IMR-90 (cell line): ENCODE measurements at regions not wholly inside any gene's neighbourhood (a gene's known extent, or its start where the extent isn't known, plus 50 kb on each side); places are given as distances from the start of the nearest gene placed in this dataset.

Experiments used
- MAZ ChIP-seq: IDR thresholded peaks from 2 replicates; pipeline ENCODE4 v1.6.1; 2012; ENCODE audit warnings: low read depth, mild to moderate bottlenecking, low read length, improper control_type of control experiment, moderate library complexity, borderline replicate concordance
- MXI1 ChIP-seq: IDR thresholded peaks from 2 replicates; pipeline ENCODE4 v1.6.1; 2012; ENCODE audit warnings: low read depth, mild to moderate bottlenecking, low read length, moderate library complexity, borderline replicate concordance
- RAD21 ChIP-seq: IDR thresholded peaks from 2 replicates; pipeline ENCODE4 v1.6.1; 2012; ENCODE audit warnings: low read length, improper control_type of control experiment
- TF ChIP-seq, protein P1 (sequence below): conservative IDR thresholded peaks from 2 replicates; pipeline ENCODE4 v1.5.1; 2012; ENCODE audit warnings: mild to moderate bottlenecking, low read depth, low read length, improper control_type of control experiment

DNA sequence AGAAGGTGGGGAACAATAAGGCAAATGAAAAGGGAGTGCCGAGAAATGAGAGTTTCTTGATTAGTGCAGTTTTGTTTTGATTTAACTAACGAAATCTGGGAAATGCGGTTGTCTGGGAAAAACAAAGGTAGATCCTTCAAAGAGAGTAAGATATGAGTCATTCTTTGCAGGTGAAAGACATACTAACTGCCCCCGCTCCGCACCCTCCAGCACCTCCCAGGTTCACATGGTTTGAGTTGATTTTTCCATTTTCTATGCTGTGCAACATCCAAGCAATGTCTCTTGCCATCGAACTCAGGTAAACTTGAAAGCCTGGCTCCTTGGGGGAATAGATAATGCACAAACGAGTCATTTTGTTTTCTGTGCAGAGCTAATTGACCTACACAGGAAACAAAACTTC is 84.1 kb upstream of the KLF12 start:
- TF ChIP-seq, protein P1, sequence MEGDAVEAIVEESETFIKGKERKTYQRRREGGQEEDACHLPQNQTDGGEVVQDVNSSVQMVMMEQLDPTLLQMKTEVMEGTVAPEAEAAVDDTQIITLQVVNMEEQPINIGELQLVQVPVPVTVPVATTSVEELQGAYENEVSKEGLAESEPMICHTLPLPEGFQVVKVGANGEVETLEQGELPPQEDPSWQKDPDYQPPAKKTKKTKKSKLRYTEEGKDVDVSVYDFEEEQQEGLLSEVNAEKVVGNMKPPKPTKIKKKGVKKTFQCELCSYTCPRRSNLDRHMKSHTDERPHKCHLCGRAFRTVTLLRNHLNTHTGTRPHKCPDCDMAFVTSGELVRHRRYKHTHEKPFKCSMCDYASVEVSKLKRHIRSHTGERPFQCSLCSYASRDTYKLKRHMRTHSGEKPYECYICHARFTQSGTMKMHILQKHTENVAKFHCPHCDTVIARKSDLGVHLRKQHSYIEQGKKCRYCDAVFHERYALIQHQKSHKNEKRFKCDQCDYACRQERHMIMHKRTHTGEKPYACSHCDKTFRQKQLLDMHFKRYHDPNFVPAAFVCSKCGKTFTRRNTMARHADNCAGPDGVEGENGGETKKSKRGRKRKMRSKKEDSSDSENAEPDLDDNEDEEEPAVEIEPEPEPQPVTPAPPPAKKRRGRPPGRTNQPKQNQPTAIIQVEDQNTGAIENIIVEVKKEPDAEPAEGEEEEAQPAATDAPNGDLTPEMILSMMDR = no peak
- no peak for TF ChIP-seq RAD21
- no peak for TF ChIP-seq MAZ
- TF ChIP-seq MXI1 = no peak
